Tibial nerve (tissue), 4 donors: ENCODE measurements at regions not wholly inside any gene's neighbourhood (a gene's known extent, or its start where the extent isn't known, plus 50 kb on each side); places are given as distances from the start of the nearest gene placed in this dataset.
"Not testable (repeated sequence)": the region's sequence is repeated elsewhere in the genome, so short reads cannot be mapped to it uniquely, and the experiment has no call there.

Experiments
- EP300 ChIP-seq, 2 donors: sonication (generic); formaldehyde crosslinking; IDR thresholded peaks; one replicate each; pipeline ENCODE4 v1.6.1; 2017; ENCODE audit warnings: antibody characterized with exemption in 2 of 2, mild to moderate bottlenecking in 1 of 2
- POLR2A ChIP-seq, 2 donors: fragments of 450-650 bp; IDR thresholded peaks; one replicate each; pipeline ENCODE4 v1.6.1; 2017; ENCODE audit warnings: antibody characterized with exemption in 2 of 2, mild to moderate bottlenecking in 2 of 2, moderate library complexity in 2 of 2
- TF ChIP-seq, protein P1 (sequence below), 5 experiments: fragments of 200-600 bp in 3 of 5; fragments of 450-650 bp in 2 of 5; sonication (generic) in 3 of 5; IDR thresholded peaks; one replicate each; pipeline ENCODE4 v1.5.1; 2016 to 2019; ENCODE audit warnings: antibody characterized with exemption in 5 of 5, mild to moderate bottlenecking in 3 of 5, moderate library complexity in 2 of 5

DNA sequence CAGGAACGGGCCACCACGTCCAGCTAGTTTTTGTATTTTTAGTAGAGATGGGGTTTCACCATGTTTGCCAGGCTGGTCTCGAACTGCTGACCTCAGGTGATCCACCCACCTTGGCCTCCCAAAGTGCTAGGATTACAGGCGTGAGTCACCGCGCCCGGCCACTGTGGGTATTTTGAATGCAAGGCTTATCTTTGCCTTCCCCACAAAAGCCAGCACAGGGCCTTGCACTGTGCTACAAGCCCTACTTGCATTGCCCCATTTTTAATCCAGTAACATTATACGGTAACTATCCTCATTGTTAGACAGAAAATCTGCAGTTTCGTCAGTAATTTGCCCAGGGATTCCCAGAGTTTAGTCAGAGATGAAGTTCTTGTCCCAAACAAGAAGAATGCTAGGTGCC, 1183.2 kb upstream of the WWC1 start:
- TF ChIP-seq, protein P1, sequence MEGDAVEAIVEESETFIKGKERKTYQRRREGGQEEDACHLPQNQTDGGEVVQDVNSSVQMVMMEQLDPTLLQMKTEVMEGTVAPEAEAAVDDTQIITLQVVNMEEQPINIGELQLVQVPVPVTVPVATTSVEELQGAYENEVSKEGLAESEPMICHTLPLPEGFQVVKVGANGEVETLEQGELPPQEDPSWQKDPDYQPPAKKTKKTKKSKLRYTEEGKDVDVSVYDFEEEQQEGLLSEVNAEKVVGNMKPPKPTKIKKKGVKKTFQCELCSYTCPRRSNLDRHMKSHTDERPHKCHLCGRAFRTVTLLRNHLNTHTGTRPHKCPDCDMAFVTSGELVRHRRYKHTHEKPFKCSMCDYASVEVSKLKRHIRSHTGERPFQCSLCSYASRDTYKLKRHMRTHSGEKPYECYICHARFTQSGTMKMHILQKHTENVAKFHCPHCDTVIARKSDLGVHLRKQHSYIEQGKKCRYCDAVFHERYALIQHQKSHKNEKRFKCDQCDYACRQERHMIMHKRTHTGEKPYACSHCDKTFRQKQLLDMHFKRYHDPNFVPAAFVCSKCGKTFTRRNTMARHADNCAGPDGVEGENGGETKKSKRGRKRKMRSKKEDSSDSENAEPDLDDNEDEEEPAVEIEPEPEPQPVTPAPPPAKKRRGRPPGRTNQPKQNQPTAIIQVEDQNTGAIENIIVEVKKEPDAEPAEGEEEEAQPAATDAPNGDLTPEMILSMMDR (IDR thresholded peaks at IDR 0.05), result not testable (repeated sequence)
- not testable (repeated sequence) for TF ChIP-seq EP300, POLR2A (IDR thresholded peaks at IDR 0.05)
